HEK293 (cell line): ENCODE measurements at regions not wholly inside any gene's neighbourhood (a gene's known extent, or its start where the extent isn't known, plus 50 kb on each side); places are given as distances from the start of the nearest gene placed in this dataset.

ENCODE experiments used
- CTCF ChIP-seq: fragments of 450-650 bp; formaldehyde crosslinking; IDR thresholded peaks from 2 replicates; pipeline ENCODE4 v1.5.1; 2016; ENCODE audit warnings: missing biosample characterization, missing genetic modification characterization
- MZF1 ChIP-seq: fragments of 450-650 bp; formaldehyde crosslinking; IDR thresholded peaks from 2 replicates; pipeline ENCODE4 v1.5.1; 2017; ENCODE audit warnings: missing biosample characterization, missing genetic modification characterization, borderline replicate concordance
- SCRT1 ChIP-seq: fragments of 450-650 bp; formaldehyde crosslinking; IDR thresholded peaks from 2 replicates; pipeline ENCODE4 v1.5.1; 2016; ENCODE audit warnings: missing biosample characterization, missing genetic modification characterization, borderline replicate concordance
- TCF7L2 ChIP-seq: IDR thresholded peaks from 2 replicates; pipeline ENCODE4 v1.6.1; 2011; ENCODE audit warnings: low read depth, mild to moderate bottlenecking, inconsistent platforms, low read length, moderate library complexity, borderline replicate concordance
- TSHZ1 ChIP-seq: fragments of 450-650 bp; formaldehyde crosslinking; IDR thresholded peaks from 2 replicates; pipeline ENCODE4 v1.5.1; 2016; ENCODE audit warnings: missing biosample characterization, missing genetic modification characterization, borderline replicate concordance
- ZBTB20 ChIP-seq: fragments of 450-650 bp; formaldehyde crosslinking; IDR thresholded peaks from 2 replicates; pipeline ENCODE4 v1.5.1; 2016; ENCODE audit warnings: missing biosample characterization, missing genetic modification characterization
- ZNF324 ChIP-seq: fragments of 450-650 bp; formaldehyde crosslinking; IDR thresholded peaks from 2 replicates; pipeline ENCODE4 v1.5.1; 2016; ENCODE audit warnings: missing biosample characterization, missing genetic modification characterization
- ZNF639 ChIP-seq: fragments of 450-650 bp; formaldehyde crosslinking; IDR thresholded peaks from 2 replicates; pipeline ENCODE4 v1.5.1; 2016; ENCODE audit warnings: missing biosample characterization, missing genetic modification characterization

GRCh38 chr4:107292979-107293378 is 256.9 kb upstream of the DKK2 start:
- no peak for TF ChIP-seq ZNF639 (tag by site-specific recombination)
- no peak for TF ChIP-seq ZNF324 (tag by site-specific recombination)
- no peak for TF ChIP-seq CTCF
- TF ChIP-seq SCRT1 (tag by site-specific recombination), result no peak
- TF ChIP-seq TCF7L2, result no peak
- TF ChIP-seq ZBTB20 (tag by site-specific recombination), result no peak
- TF ChIP-seq MZF1 (tag by site-specific recombination), result no peak
- no peak for TF ChIP-seq TSHZ1 (tag by site-specific recombination)
